NCI-H2107 treated with DMSO at 0.1 percent for 48 hours (cell line): ENCODE measurements at regions not wholly inside any gene's neighbourhood (a gene's known extent, or its start where the extent isn't known, plus 50 kb on each side); places are given as distances from the start of the nearest gene placed in this dataset.

Experiments
- DNase-seq: peaks from one replicate; lab custom pipeline; 2025; ENCODE audit not compliant: unreplicated experiment; lab: John Stamatoyannopoulos, UW

DNA sequence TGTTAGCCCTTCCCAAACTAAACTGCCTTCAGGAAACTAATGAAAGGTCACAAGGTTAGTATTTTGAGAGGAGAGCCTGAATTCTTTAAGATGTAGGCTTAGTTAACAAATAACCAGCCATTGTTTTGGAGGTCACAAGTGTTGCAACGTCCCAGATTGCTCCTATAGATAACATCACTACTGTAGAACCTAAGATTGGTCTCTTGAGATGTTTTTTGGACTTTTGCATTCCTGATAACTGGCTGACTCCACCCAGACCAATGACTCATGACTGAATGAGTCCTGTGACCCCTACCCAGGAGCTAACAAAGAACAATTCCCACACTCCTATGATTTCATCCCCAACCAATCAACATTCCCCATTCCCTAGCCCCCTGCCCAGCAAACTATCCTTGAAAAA lies 178.8 kb downstream of the SCP2D1 start:
- DNase-seq, result no peak

- no peak for DNase-seq
Observed at GRCh38 chr20:18995455-18995854, 181.9 kb downstream of the SCP2D1 start.

DNA sequence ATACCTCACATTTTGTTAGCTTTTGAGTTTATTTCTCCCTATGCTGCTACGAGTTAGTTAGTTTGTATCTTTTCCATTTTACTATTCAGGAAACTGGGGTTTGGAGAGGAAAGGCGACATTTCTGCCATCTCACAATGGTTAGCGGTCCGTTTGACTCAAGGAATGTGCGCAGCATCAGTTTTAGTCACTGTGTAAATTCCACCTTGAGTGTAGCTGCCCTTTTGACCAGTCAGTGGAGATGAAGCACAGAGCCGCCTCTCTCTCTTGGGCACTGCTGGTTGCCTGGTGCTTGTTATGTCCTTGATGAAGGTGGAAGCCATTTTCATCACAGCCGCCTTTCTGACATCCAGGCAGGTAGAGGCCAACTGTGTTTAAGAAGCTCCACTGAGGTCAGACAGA lies 185.5 kb downstream of the SCP2D1 start:
- DNase-seq, result no peak

GRCh38 chr20:19000078-19000477 lies 186.5 kb downstream of the SCP2D1 start:
- no peak for DNase-seq

DNA sequence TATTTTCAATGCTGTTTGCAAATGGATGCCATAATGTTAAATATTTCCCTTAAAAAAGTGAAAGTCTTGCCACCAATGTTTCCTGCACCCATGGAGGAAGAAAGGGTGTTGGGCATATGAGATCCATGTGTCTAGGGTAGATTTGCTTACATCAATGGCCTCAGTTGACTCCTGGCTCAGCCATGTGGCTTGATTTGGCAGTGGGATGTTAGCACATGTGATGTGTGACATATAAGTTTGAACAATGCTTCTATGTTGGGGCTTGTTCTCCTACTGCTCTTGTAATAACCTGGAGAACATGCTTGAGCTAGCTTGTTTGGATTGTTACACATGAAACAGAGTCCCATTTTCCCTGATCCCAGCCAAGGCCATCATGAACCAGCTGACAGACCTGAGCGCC lies 187.6 kb downstream of the SCP2D1 start:
- no peak for DNase-seq

GRCh38 chr20:19003366-19004336 lies 190.1 kb downstream of the SCP2D1 start:
- no peak for DNase-seq

- DNase-seq, result no peak
Observed at GRCh38 chr20:19004975-19005374, 191.4 kb downstream of the SCP2D1 start.

- DNase-seq, result no peak
Observed at GRCh38 chr20:19008497-19008896, 194.9 kb downstream of the SCP2D1 start.

DNA sequence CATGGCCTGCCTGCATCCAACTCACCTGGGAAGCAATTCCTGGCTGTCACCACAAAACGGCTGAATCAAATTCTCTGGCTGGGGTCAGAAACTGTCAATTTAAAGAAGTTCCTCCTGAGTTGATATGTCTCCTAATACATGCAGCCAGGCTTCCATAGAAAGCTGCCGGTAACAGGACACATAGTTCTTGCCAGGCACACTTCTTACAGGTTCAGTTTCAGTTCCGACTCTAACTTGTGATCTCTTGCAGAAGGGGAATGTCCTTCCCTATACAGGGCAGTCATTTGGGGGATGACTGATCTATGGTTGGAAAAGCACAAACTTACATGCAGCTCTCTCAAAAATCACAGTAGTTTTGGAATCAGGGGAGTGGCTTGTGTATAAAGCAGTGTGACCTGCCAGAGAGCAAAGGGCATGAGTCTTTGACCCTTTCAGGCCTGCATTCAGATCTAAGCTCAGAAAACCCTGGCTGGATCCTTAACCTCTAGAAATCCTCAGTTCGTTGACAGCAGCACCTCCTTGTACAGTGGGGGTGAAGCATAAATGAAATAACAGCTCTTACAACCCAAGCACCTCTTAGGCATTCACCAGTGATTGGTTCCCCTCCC lies 195.6 kb downstream of the SCP2D1 start:
- no peak for DNase-seq

DNA sequence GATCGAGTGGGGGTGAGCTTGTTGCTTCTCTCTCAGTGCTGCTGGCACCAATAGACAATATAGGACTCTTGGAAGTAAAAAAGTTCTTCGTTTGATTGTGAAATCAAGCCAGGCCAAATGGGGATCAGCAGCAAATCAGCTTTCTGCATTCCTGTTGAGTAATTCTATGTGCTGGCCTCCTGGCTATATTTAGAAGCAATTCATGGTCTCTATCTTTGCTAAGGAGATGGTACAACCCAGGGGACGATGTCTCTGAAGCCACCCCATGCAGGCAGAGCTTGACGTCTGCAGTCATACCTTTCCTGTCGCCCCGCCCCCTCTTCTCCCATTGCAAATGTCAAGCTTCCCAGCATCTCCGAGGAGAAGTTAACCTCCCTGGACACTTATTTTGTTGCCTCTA lies 199.1 kb downstream of the SCP2D1 start:
- no peak for DNase-seq

- no peak for DNase-seq
Observed at GRCh38 chr20:19013907-19014306, 198.5 kb upstream of the SLC24A3 start.

DNA sequence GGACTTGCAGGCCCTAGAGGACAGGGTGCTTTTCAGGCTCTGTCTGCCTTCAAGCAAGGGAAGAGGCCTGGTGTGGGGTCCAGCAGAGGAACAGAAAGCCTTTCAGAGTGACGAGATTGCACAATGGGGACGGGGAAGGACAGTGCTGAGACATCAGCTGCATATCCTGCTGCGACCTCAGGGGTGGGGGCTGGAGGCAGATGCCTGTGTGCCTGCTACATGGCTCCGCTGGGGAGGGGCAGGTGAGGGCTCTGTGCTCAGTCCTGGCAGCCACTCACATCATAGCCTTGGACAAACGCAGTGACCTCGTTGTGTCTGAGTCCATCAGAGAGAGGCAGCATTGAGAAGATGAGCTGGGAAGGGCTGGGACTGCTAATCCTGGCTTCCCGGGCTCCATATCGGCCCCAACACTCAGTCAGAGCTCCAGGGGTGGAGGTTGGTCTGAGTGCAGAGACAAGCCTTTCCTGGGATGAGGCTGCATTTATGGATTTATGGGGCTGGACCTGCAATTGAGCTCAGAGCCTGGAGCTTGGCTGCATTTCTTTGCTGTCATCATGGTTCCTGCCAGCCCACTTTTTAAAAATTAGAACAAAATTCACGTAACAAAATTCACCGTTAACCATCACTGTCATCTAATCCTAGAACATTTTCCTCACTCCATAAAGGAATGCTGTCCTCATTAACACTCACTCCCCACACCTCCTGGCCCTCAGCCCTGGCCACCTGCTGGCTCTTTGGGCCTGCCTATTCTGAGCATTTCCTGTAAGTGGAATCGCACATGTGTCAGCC lies 196.9 kb upstream of the SLC24A3 start:
- DNase-seq, result no peak

DNA sequence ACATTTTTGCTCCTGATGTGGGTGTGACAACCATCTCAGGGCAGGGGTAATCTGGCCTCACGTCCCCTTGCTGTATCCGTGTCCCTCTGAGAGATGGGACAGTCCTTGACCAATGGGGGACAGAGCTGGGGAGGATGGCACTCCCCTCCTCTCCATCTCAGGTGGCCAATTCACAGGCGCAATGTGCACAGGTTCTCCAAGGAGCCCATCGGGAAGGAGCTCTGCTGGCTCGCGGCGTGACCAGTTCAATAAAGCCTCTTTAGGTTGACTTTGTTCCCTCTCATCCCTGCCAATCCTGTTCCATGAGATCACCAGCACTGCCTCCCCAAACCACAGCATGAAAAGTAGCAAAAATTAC lies 196.3 kb upstream of the SLC24A3 start:
- no peak for DNase-seq

- DNase-seq, result no peak
Observed at GRCh38 chr20:19017104-19017690, 195.2 kb upstream of the SLC24A3 start.

DNA sequence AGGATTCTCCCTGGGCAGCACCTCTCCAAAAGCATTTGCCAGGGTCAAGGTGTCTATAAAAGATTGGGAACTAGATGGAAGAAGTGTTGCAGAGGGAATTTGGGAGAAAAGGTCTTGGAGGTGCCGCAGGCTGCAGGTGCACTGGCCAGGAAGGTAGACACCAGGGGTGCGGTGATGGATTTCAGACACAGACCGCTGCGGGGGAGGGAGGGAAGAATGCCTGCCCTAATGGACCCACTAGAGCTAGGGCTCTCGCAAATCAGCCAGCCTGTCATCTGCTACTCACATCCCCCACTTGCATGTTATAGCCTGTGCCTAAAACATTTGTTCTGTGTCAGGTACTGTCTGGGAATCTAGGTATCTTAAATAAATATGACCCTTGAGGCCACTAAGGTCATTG lies 193.6 kb upstream of the SLC24A3 start:
- no peak for DNase-seq

- no peak for DNase-seq
Observed at GRCh38 chr20:19019734-19020364, 192.6 kb upstream of the SLC24A3 start.

- no peak for DNase-seq
Observed at GRCh38 chr20:19021406-19022117, 190.9 kb upstream of the SLC24A3 start.

- DNase-seq, result no peak
Observed at GRCh38 chr20:19022118-19022575, 190.3 kb upstream of the SLC24A3 start.

- no peak for DNase-seq
Observed at GRCh38 chr20:19022791-19023448, 189.5 kb upstream of the SLC24A3 start.
